Stimulated activated CD4-positive, alpha-beta T cell treated with anti-CD3 and anti-CD28 coated beads, Interleukin-2, amount 100 ng/mL, for 48 hours (primary cell): ENCODE measurements at regions not wholly inside any gene's neighbourhood (a gene's known extent, or its start where the extent isn't known, plus 50 kb on each side); places are given as distances from the start of the nearest gene placed in this dataset.
"Not testable (repeated sequence)": the region's sequence is repeated elsewhere in the genome, so short reads cannot be mapped to it uniquely, and the experiment has no call there.

ENCODE experiments used
- DNase-seq, 2 donors: peaks; one replicate each; pipeline ENCODE4 v3.0.0-alpha.2; 2020

- peak; percentile 10 to 16 for DNase-seq
Observed at GRCh38 chr7:67625257-67625737, 628.7 kb downstream of the TYW1 start.

GRCh38 chr7:67631476-67631875 is 634.8 kb downstream of the TYW1 start:
- DNase-seq = no peak

GRCh38 chr7:67635271-67635670 is 638.6 kb downstream of the TYW1 start:
- DNase-seq = no peak

- DNase-seq = no peak
Observed at GRCh38 chr7:67636348-67637022, 639.9 kb downstream of the TYW1 start.

GRCh38 chr7:67637023-67637358 is 640.4 kb downstream of the TYW1 start:
- DNase-seq = no peak

GRCh38 chr7:67642542-67642941 is 645.9 kb downstream of the TYW1 start:
- not testable (repeated sequence) for DNase-seq

GRCh38 chr7:67644151-67644550 is 647.5 kb downstream of the TYW1 start:
- DNase-seq = no peak

GRCh38 chr7:67652937-67653336 is 656.3 kb downstream of the TYW1 start:
- no peak for DNase-seq

GRCh38 chr7:67653856-67654454 is 657.3 kb downstream of the TYW1 start:
- DNase-seq = no peak

- DNase-seq = no peak
Observed at GRCh38 chr7:67654642-67655041, 658.0 kb downstream of the TYW1 start.

GRCh38 chr7:67655168-67655567 is 658.5 kb downstream of the TYW1 start:
- DNase-seq = no peak

- no peak for DNase-seq
Observed at GRCh38 chr7:67659091-67659490, 662.5 kb downstream of the TYW1 start.

GRCh38 chr7:67662804-67663203 is 666.2 kb downstream of the TYW1 start:
- DNase-seq = no peak

- DNase-seq = no peak
Observed at GRCh38 chr7:67663644-67664043, 667.0 kb downstream of the TYW1 start.

- not testable (repeated sequence) for DNase-seq
Observed at GRCh38 chr7:67666359-67666758, 669.7 kb downstream of the TYW1 start.

GRCh38 chr7:67671006-67671548 is 674.4 kb downstream of the TYW1 start:
- no peak for DNase-seq

GRCh38 chr7:67673861-67674260 is 677.2 kb downstream of the TYW1 start:
- DNase-seq = no peak

- DNase-seq = not testable (repeated sequence)
Observed at GRCh38 chr7:67674862-67675261, 678.2 kb downstream of the TYW1 start.

- no peak for DNase-seq
Observed at GRCh38 chr7:67675971-67676370, 679.3 kb downstream of the TYW1 start.

- DNase-seq = no peak
Observed at GRCh38 chr7:67678419-67678818, 681.8 kb downstream of the TYW1 start.

GRCh38 chr7:67683628-67684027 is 687.0 kb downstream of the TYW1 start:
- no peak for DNase-seq

GRCh38 chr7:67690700-67691099 is 694.1 kb downstream of the TYW1 start:
- no peak for DNase-seq

- no peak for DNase-seq
Observed at GRCh38 chr7:67692425-67692824, 695.8 kb downstream of the TYW1 start.

- no peak for DNase-seq
Observed at GRCh38 chr7:67696124-67696523, 699.5 kb downstream of the TYW1 start.

GRCh38 chr7:67696878-67697277 is 700.2 kb downstream of the TYW1 start:
- no peak for DNase-seq
